ENCODE measurements at regions not wholly inside any gene's neighbourhood (a gene's known extent, or its start where the extent isn't known, plus 50 kb on each side); places are given as distances from the start of the nearest gene placed in this dataset.

DNA sequence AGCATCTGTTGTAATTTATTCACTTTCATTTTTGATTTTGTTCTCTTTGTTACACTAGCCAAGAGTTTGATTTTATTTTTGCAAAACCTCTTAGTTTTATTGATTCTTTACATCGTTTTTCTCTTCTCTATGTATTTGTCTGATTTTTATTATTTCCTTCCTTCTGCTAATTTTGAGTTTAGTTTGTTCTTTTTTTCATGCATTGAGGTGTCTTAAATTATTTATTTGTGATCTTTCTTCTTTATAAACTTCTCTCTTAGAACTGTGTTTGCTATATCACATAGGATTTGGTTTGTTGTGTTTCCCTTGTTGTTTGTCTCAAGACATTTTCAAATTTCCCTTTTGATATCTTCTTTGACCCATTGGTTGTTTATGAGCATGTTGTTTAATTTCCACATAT lies 51.7 kb upstream of the NFKBIA start:
- DNase-seq (ENCODE audit: low spot score), result no peak

- DNase-seq (ENCODE audit: low spot score), result no peak
Measured at GRCh38 chr14:35458442-35458841, 53.9 kb upstream of the NFKBIA start.

GRCh38 chr14:35459776-35460175 lies 55.2 kb upstream of the NFKBIA start:
- no peak for DNase-seq (ENCODE audit: low spot score)

DNA sequence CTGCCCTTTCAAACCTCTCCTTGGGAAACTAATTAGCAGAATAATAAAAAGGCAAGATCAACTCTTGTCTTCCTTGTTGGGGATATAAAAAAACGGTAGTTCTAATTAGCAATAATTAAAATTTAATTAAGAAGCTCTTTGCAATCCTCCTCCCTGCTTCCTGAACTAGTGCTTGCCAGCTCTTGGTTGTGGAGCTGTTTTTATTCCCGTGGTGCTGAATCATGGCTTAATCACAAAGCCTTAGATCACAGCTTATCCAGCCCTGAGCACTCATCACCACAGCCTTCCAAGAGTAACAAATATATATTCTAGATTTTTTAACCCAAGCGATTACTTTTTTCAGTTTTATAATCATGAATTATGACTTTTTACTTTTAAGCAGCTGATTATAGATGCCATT lies 63.2 kb upstream of the INSM2 start:
- no peak for DNase-seq (ENCODE audit: low spot score)

GRCh38 chr14:35471803-35472202 lies 62.2 kb upstream of the INSM2 start:
- DNase-seq (ENCODE audit: low spot score), result no peak

DNA sequence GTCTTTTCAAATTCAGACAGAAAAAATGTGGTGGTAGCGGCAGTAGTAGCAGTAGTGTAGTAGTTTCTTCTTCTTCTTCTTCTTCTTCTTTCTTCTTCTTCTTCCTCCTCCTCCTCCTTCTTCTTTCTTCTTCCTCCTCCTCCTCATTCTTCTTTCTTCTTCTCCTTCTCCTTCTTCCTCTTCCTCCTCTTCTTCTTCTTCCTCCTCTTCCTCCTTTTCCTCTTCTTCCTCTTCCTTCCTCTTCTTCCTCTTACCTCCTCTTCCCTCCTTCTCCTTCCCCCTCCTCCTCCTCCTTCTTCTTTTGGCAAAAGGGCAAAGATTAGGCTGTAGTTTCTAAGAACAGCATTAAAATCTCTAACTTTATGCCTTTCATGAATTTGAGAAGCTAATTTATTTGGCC lies 59.6 kb upstream of the INSM2 start:
- no peak for DNase-seq (ENCODE audit: low spot score)

GRCh38 chr14:35480119-35480769 lies 53.7 kb upstream of the INSM2 start:
- peak; percentile 73 for DNase-seq (ENCODE audit: low spot score)

- DNase-seq (ENCODE audit: low spot score), result no peak
Measured at GRCh38 chr14:35482994-35483515, 50.9 kb upstream of the INSM2 start.
